ENCODE measurements at regions not wholly inside any gene's neighbourhood (a gene's known extent, or its start where the extent isn't known, plus 50 kb on each side); places are given as distances from the start of the nearest gene placed in this dataset.
A peak's percentile ranks its signal among the peaks of the same experiment; 100 is the strongest.

GRCh38 chr2:234689911-234690379 lies 193.1 kb upstream of the ARL4C start:
- peaks cover 7 to 9% of the 10 kb centered on the region in 2 experiments; a peak in 3 of 4 replicates for H3K9me3 ChIP-seq (ENCODE audit: insufficient read depth in 2 of 2, low read depth in 1 of 2, low read length in 1 of 2)
- no peak overlapping the region for H3K23ac ChIP-seq (ENCODE audit: insufficient read length)
- H3K4me2 ChIP-seq (ENCODE audit: insufficient read depth in 1 of 2, low read depth in 2 of 2, low read length in 2 of 2) = no peak overlapping the region
- no peak overlapping the region for H2AFZ ChIP-seq (ENCODE audit: low read length)
- H3K27ac ChIP-seq (ENCODE audit: low read depth, low read length) = no peak overlapping the region
- ChIA-PET CTCF (ENCODE audit: partially characterized antibody) (interaction anchor here (1.3 to 2.5 kb wide), 2 partner anchors 14 to 20 kb away, joined by 5 to 7 read pairs; no protein-coding TSS in a partner anchor), POLR2A (ENCODE audit: partially characterized antibody) (interaction anchor here (0.7 kb wide), 1 partner anchor 95 kb away, joined by 3 read pairs; no protein-coding TSS in a partner anchor)
- H2BK120ac ChIP-seq (replicated peaks; ENCODE audit: low read depth, low read length) = no peak overlapping the region
- FAIRE-seq (no peak), DNase-seq (ENCODE audit: low read depth in 1 of 2, low spot score in 2 of 2) (no peak)
- no peak overlapping the region for H3K4me3 ChIP-seq (ENCODE audit: extremely low read depth in 1 of 4, insufficient read depth in 2 of 4, low read depth in 3 of 4, low read length in 4 of 4)
- no peaks in the 10 kb centered on the region for H3K79me1 ChIP-seq (ENCODE audit: low read depth, low read length)
- H4K20me1 ChIP-seq (replicated peaks in 1 of 2; ENCODE audit: control insufficient read depth in 1 of 2, insufficient read depth in 2 of 2, low read length in 2 of 2) = no peaks in the 10 kb centered on the region
- peaks cover 4% of the 10 kb centered on the region; the same call in 1 of the 2 replicates for H3K23me2 ChIP-seq (ENCODE audit: low read depth, low read length)
- H2BK5ac ChIP-seq (ENCODE audit: low read depth, low read length) = 0 out of 2 replicates have a peak overlapping the region, but pooled peaks have one; percentile 21
- WGBS, 2 experiments (ENCODE audit: extremely low coverage in 1 of 2, insufficient coverage in 1 of 2, insufficient read length in 1 of 2, insufficient replicate concordance in 2 of 2, low coverage in 1 of 2, low lambda C conversion rate in 2 of 2, missing lambda C conversion rate in 1 of 2) = 75% methylated on average over 8 of the region's 10 CpGs; no CpG with 5 or more reads in 1 of the 2 experiments
- peak overlapping the region; percentile 56; the same call in 1 of the 2 replicates for H3K18ac ChIP-seq (ENCODE audit: extremely low read depth, low read length)
- no peak overlapping the region for H3K4ac ChIP-seq (replicated peaks; ENCODE audit: insufficient read length, low read depth, low read length)
- H2BK20ac ChIP-seq (ENCODE audit: low read length) = peak overlapping the region; percentile 95; the same call in 1 of the 2 replicates
- H2AK5ac ChIP-seq (ENCODE audit: low read depth, low read length) = peak overlapping the region; percentile 56; the same call in 1 of the 2 replicates
- H3K14ac ChIP-seq (ENCODE audit: insufficient read length) = no peak overlapping the region
- H2BK15ac ChIP-seq (ENCODE audit: low read length) = no peak overlapping the region; the same call in 1 of the 2 replicates
- peak overlapping the region; percentile 81; the same call in 1 of the 2 replicates for H2BK12ac ChIP-seq (ENCODE audit: low read depth, low read length)
- peak overlapping the region; percentile 62 for H4K91ac ChIP-seq (replicated peaks; ENCODE audit: insufficient read length, low read length)
- H3K56ac ChIP-seq (replicated peaks; ENCODE audit: insufficient read length, low read depth, low read length) = no peak overlapping the region
- no peak overlapping the region for H3K9ac ChIP-seq (replicated peaks in 1 of 4; ENCODE audit: extremely low read depth in 1 of 4, low read depth in 3 of 4, low read length in 3 of 4)
- H3K27me3 ChIP-seq (replicated peaks in 1 of 4; ENCODE audit: control insufficient read depth in 3 of 4, extremely low read depth in 1 of 4, insufficient read depth in 3 of 4, low read length in 3 of 4) = no peaks in the 10 kb centered on the region
- no peaks in the 10 kb centered on the region for H3K79me2 ChIP-seq (ENCODE audit: control insufficient read depth in 1 of 2, insufficient read depth in 2 of 2, low read length in 2 of 2)
- no peaks in the 10 kb centered on the region for H3K36me3 ChIP-seq (ENCODE audit: control insufficient read depth in 2 of 4, insufficient read depth in 4 of 4, low read length in 3 of 4)
- peak overlapping the region; percentile 29; the same call in 1 of the 2 replicates for H4K8ac ChIP-seq (ENCODE audit: extremely low read depth, insufficient read depth, low read length)
- H4K5ac ChIP-seq (ENCODE audit: insufficient read length, low read depth, low read length) = no peak overlapping the region
- peaks cover 2 to 17% (median 7%) of the 10 kb centered on the region in 4 experiments; a peak in 5 of 7 replicates for H3K4me1 ChIP-seq (replicated peaks in 1 of 4; ENCODE audit: control insufficient read depth in 3 of 4, insufficient read depth in 4 of 4, low read length in 3 of 4)
- TF ChIP-seq POU5F1 (IDR thresholded peaks at IDR 0.05; ENCODE audit: low read depth, low read length) (no peak), CEBPB (IDR thresholded peaks at IDR 0.05; ENCODE audit: low read depth, low read length) (no peak), ATF2 (IDR thresholded peaks at IDR 0.05; ENCODE audit: low read length) (no peak), KDM5A (IDR thresholded peaks at IDR 0.05; ENCODE audit: low read length) (no peak), TEAD4 (IDR thresholded peaks at IDR 0.05; ENCODE audit: low read depth, low read length) (no peak), BRCA1 (IDR thresholded peaks at IDR 0.05; ENCODE audit: low read depth, low read length) (no peak), RNF2 (IDR thresholded peaks at IDR 0.05; ENCODE audit: borderline replicate concordance, low read depth, low read length, missing control alignments, poor library complexity, severe bottlenecking) (no peak), NRF1 (IDR thresholded peaks at IDR 0.05; ENCODE audit: low read depth, low read length) (no peak), RAD21 (IDR thresholded peaks at IDR 0.05 in 1 of 2, conservative IDR thresholded peaks at IDR 0.05 in 1 of 2; ENCODE audit: low read depth in 2 of 2, low read length in 2 of 2) (no peak), TAF1 (IDR thresholded peaks at IDR 0.05; ENCODE audit: low read depth, low read length) (no peak), GABPA (IDR thresholded peaks at IDR 0.05; ENCODE audit: borderline replicate concordance, insufficient read depth, low read length) (no peak)
